MM.1S (cell line): ENCODE measurements at regions not wholly inside any gene's neighbourhood (a gene's known extent, or its start where the extent isn't known, plus 50 kb on each side); places are given as distances from the start of the nearest gene placed in this dataset.

Source experiments
- CTCF ChIP-seq: fragments of 300-600 bp; sonication (generic); IDR thresholded peaks from 2 replicates; pipeline ENCODE4 v1.5.1; 2016; ENCODE audit warnings: antibody characterized with exemption, low read length, mixed read lengths
- EZH2 ChIP-seq: fragments of 300-600 bp; sonication (generic); optimal IDR thresholded peaks from 2 replicates; pipeline ENCODE3; 2017; ENCODE audit warnings: low read depth, mild to moderate bottlenecking, antibody characterized with exemption, low read length, mixed read lengths

GRCh38 chr11:15667127-15667725, 552.5 kb downstream of the INSC start:
- TF ChIP-seq CTCF: no peak
- TF ChIP-seq EZH2: no peak
